ENCODE measurements at regions not wholly inside any gene's neighbourhood (a gene's known extent, or its start where the extent isn't known, plus 50 kb on each side); places are given as distances from the start of the nearest gene placed in this dataset.

DNA sequence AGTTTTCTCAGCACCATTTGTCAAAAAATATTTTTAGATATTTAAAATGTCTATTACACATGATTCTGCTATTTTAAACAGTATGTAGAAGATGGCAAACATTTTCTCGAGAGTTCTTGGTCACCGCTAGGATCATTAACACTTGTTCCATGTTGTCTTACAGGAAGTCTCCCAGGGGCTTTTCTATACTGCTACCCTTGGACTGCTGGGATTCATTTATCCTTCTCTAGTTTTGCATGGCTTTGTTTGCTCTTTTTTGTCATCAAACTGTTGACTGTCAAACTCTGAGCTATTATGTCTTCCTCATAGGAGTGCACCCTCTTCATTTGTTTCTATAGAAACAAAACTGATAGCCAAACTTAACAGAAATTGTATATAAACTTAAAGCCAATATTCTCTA is 184.9 kb downstream of the CDCA7 start:
- TF ChIP-seq, protein P1, sequence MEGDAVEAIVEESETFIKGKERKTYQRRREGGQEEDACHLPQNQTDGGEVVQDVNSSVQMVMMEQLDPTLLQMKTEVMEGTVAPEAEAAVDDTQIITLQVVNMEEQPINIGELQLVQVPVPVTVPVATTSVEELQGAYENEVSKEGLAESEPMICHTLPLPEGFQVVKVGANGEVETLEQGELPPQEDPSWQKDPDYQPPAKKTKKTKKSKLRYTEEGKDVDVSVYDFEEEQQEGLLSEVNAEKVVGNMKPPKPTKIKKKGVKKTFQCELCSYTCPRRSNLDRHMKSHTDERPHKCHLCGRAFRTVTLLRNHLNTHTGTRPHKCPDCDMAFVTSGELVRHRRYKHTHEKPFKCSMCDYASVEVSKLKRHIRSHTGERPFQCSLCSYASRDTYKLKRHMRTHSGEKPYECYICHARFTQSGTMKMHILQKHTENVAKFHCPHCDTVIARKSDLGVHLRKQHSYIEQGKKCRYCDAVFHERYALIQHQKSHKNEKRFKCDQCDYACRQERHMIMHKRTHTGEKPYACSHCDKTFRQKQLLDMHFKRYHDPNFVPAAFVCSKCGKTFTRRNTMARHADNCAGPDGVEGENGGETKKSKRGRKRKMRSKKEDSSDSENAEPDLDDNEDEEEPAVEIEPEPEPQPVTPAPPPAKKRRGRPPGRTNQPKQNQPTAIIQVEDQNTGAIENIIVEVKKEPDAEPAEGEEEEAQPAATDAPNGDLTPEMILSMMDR (IDR thresholded peaks at IDR 0.05), result no peak
- TF ChIP-seq POLR2AphosphoS5 (IDR thresholded peaks at IDR 0.05), result no peak
- TF ChIP-seq POLR2A (IDR thresholded peaks at IDR 0.05), result no peak
- TF ChIP-seq EP300 (IDR thresholded peaks at IDR 0.05), result no peak

All from gastroesophageal sphincter (tissue), 3 donors.